WTC11 (cell line): ENCODE measurements at regions not wholly inside any gene's neighbourhood (a gene's known extent, or its start where the extent isn't known, plus 50 kb on each side); places are given as distances from the start of the nearest gene placed in this dataset.
"Not testable (repeated sequence)": the region's sequence is repeated elsewhere in the genome, so short reads cannot be mapped to it uniquely, and the experiment has no call there.

Experiments used
- ATAC-seq: fragments of 200-7000 bp; cut with Tn5 transposase; 2 replicates; pipeline ENCODE4 v1.10.0; 2021; ENCODE audit warnings: mild to moderate bottlenecking, moderate library complexity
- CTCF ChIA-PET: fragments of 300-600 bp; sonication (Branson Sonifier 250); formaldehyde crosslinking; loops from one replicate; lab custom pipeline; 2021; ENCODE audit warnings: antibody characterized with exemption; lab: Charles Lee
- POLR2A ChIA-PET: fragments of 350-600 bp; sonication (Branson Sonifier 250); formaldehyde crosslinking; loops from one replicate; lab custom pipeline; 2021; ENCODE audit warnings: antibody characterized with exemption; lab: Charles Lee
- DNase-seq: peaks from one replicate; pipeline ENCODE4 v3.0.0; 2021; ENCODE audit warnings: low spot score
- H3K27ac Mint-ChIP-seq: 2 replicates; pipeline ENCODE4 v1.8.0; 2021; ENCODE audit warnings: mixed read lengths
- H3K27me3 Mint-ChIP-seq: 2 replicates; pipeline ENCODE4 v1.8.0; 2021; ENCODE audit warnings: low read depth, mild to moderate bottlenecking, moderate library complexity, mixed read lengths
- H3K36me3 Mint-ChIP-seq: 2 replicates; pipeline ENCODE4 v1.8.0; 2021; ENCODE audit warnings: mixed read lengths
- H3K4me1 Mint-ChIP-seq: 2 replicates; pipeline ENCODE4 v1.8.0; 2022; ENCODE audit warnings: mixed read lengths
- H3K4me3 Mint-ChIP-seq: 2 replicates; pipeline ENCODE4 v1.8.0; 2021; ENCODE audit warnings: mild to moderate bottlenecking, moderate library complexity, mixed read lengths
- H3K9me3 Mint-ChIP-seq: 2 replicates; pipeline ENCODE4 v1.8.0; 2021; ENCODE audit warnings: mixed read lengths
- EMX1 ChIP-seq: fragments of 250-450 bp; sonication (Bioruptor Pico); IDR thresholded peaks from 2 replicates; pipeline ENCODE4 v1.8.0; 2021; ENCODE audit warnings: mild to moderate bottlenecking
- ESRRA ChIP-seq: sonication (generic); formaldehyde crosslinking; IDR thresholded peaks from 2 replicates; pipeline ENCODE4 v1.8.1; 2022; ENCODE audit warnings: mild to moderate bottlenecking, missing genetic modification reagents, borderline replicate concordance
- FOXK1 ChIP-seq: sonication (generic); formaldehyde crosslinking; IDR thresholded peaks from 2 replicates; pipeline ENCODE4 v1.8.0; 2022; ENCODE audit warnings: mild to moderate bottlenecking, moderate library complexity, missing genetic modification reagents
- GABPB1 ChIP-seq: sonication (generic); formaldehyde crosslinking; IDR thresholded peaks from 2 replicates; pipeline ENCODE4 v1.8.1; 2023; ENCODE audit warnings: mild to moderate bottlenecking, missing genetic modification reagents
- JAZF1 ChIP-seq: fragments of 250-450 bp; sonication (Bioruptor Pico); IDR thresholded peaks from 2 replicates; pipeline ENCODE4 v1.9.0; 2021; ENCODE audit warnings: moderate library complexity, mild to moderate bottlenecking, inconsistent platforms
- MYBL2 ChIP-seq: sonication (generic); formaldehyde crosslinking; IDR thresholded peaks from 2 replicates; pipeline ENCODE4 v1.8.1; 2023; ENCODE audit warnings: mild to moderate bottlenecking, moderate library complexity, missing genetic modification reagents
- SOX15 ChIP-seq: fragments of 250-450 bp; sonication (Bioruptor Pico); IDR thresholded peaks from 2 replicates; pipeline ENCODE4 v1.9.0; 2021; ENCODE audit warnings: mild to moderate bottlenecking
- TCF7 ChIP-seq: sonication (generic); formaldehyde crosslinking; IDR thresholded peaks from 2 replicates; pipeline ENCODE4 v1.8.0; 2022; ENCODE audit warnings: mild to moderate bottlenecking, low read depth, missing genetic modification reagents, moderate library complexity
- ZNF121 ChIP-seq: sonication (generic); formaldehyde crosslinking; IDR thresholded peaks from 2 replicates; pipeline ENCODE4 v1.8.0; 2023; ENCODE audit warnings: missing genetic modification reagents
- ZNF138 ChIP-seq: sonication (generic); formaldehyde crosslinking; conservative IDR thresholded peaks from 2 replicates; pipeline ENCODE4 v1.8.1; 2022; ENCODE audit warnings: mild to moderate bottlenecking, moderate library complexity, missing genetic modification reagents
- ZNF317 ChIP-seq: sonication (generic); formaldehyde crosslinking; IDR thresholded peaks from 2 replicates; pipeline ENCODE4 v1.8.1; 2023; ENCODE audit warnings: low read depth, mild to moderate bottlenecking, moderate library complexity, missing genetic modification reagents, borderline replicate concordance
- ZNF396 ChIP-seq: fragments of 250-450 bp; sonication (Bioruptor Pico); IDR thresholded peaks from 2 replicates; pipeline ENCODE4 v1.8.0; 2021; ENCODE audit warnings: mild to moderate bottlenecking, moderate library complexity, borderline replicate concordance
- ZNF423 ChIP-seq: fragments of 250-450 bp; sonication (Bioruptor Pico); IDR thresholded peaks from 2 replicates; pipeline ENCODE4 v2.1.2; 2022; ENCODE audit warnings: mild to moderate bottlenecking, moderate library complexity
- ZNF671 ChIP-seq: fragments of 250-450 bp; sonication (Bioruptor Pico); IDR thresholded peaks from 2 replicates; pipeline ENCODE4 v1.8.0; 2021; ENCODE audit warnings: mild to moderate bottlenecking
- TF ChIP-seq, protein P1 (sequence below): fragments of 250-450 bp; sonication (Bioruptor Pico); IDR thresholded peaks from 2 replicates; pipeline ENCODE4 v1.9.0; 2021; ENCODE audit warnings: mild to moderate bottlenecking
- TF ChIP-seq, protein P2 (sequence below): fragments of 200-600 bp; IDR thresholded peaks from 2 replicates; pipeline ENCODE4 v1.8.0; 2022; ENCODE audit warnings: antibody characterized with exemption
- TF ChIP-seq, protein P3 (sequence below): sonication (generic); formaldehyde crosslinking; IDR thresholded peaks from 2 replicates; pipeline ENCODE4 v1.8.1; 2022; ENCODE audit warnings: mild to moderate bottlenecking, moderate library complexity, missing genetic modification reagents
- TF ChIP-seq, protein P4 (sequence below): sonication (generic); formaldehyde crosslinking; conservative IDR thresholded peaks from 2 replicates; pipeline ENCODE4 v1.8.1; 2023; ENCODE audit warnings: mild to moderate bottlenecking, low read depth, missing genetic modification reagents, moderate library complexity
- TF ChIP-seq, protein P5 (sequence below): sonication (generic); formaldehyde crosslinking; IDR thresholded peaks from 2 replicates; pipeline ENCODE4 v1.8.0; 2023; ENCODE audit warnings: mild to moderate bottlenecking, missing genetic modification reagents

DNA sequence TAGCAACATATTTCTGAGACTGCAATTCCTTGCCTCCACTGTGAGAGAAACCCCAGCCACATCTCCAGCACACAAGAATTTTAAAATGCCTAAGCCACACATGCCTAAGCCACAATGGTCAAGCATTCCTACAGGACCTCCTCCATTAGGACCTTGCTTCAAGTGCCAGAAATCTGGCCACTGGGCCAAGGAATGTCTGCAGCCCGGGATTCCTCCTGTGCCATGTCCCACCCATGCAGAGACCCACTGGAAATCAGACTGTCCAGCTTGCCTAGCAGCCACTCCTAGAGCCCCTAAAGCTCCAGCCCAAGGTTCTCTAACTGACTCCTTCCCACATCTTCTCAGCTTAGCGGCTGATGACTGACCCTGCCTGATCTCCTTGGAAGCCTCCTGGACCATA is 117.5 kb downstream of the AHR start:
- no peak overlapping the region for H3K4me3 Mint-ChIP-seq
- TF ChIP-seq TCF7 (CRISPR knock-in tag): no peak
- TF ChIP-seq JAZF1 (CRISPR knock-in tag): no peak
- DNase-seq (no peak), ATAC-seq (no peak)
- no peaks in the 10 kb centered on the region for H3K36me3 Mint-ChIP-seq
- H3K9me3 Mint-ChIP-seq: no peaks in the 10 kb centered on the region
- ChIA-PET CTCF (no interaction called here), POLR2A (no interaction called here)
- no peaks in the 10 kb centered on the region for H3K4me1 Mint-ChIP-seq
- H3K27me3 Mint-ChIP-seq: no peaks in the 10 kb centered on the region
- no peak overlapping the region for H3K27ac Mint-ChIP-seq

DNA sequence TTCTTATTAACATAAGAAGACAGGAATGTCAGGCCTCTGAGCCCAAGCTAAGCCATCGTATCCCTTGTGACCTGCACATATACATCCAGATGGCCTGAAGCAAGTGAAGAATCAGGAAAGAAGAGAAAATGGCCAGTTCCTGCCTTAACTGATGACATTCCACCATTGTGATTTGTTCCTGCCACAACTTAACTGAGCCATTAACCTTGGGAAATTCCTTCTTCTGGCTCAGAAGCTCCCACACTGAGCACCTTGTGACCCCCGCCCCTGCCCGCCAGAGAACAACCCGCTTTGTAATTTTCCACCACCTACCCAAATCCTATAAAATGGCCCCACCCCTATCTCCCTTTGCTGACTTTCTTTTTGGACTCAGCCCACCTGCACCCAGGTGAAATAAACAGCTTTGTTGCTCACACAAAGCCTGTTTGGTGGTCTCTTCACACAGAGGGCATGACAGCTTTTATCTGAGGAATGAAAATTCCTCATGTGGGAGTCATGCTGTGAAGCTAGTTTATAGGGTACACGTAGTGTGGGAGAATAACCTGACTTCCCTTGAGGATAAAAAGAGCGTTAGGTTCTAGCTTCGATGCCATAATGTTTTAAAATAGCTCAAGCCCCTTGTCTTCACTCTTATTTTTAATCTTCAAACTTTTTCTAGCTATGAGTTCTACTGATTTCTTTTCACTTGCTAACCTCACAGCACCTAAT is 122.0 kb downstream of the AHR start:
- H3K4me3 Mint-ChIP-seq, H3K27ac Mint-ChIP-seq, CTCF ChIA-PET, H3K36me3 Mint-ChIP-seq, DNase-seq, H3K4me1 Mint-ChIP-seq, H3K27me3 Mint-ChIP-seq, H3K9me3 Mint-ChIP-seq, POLR2A ChIA-PET: not testable (repeated sequence)
- ATAC-seq: peak; percentile 53

DNA sequence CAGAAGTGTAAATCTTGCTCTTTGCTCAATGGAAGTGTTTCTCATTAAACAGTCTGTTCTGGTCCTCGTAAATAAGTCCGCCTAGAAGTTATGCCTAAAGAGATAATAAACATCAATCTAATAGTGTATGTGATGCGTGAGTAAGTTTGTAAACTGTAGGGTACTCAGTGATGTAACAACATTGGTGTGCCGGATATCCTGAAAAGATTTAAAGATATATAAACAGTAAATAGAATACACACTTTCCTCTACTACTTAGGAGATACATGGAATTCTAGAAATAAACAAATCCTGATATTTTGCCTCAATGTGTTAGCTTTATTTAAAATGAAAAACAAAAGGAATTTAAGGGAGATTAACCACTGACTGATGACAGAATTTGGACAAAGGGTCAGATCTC is 123.5 kb downstream of the AHR start:
- Mint-ChIP-seq H3K27ac (no peak overlapping the region), H3K36me3 (peaks cover 12% of the 10 kb centered on the region), H3K4me1 (no peaks in the 10 kb centered on the region), H3K27me3 (no peaks in the 10 kb centered on the region), H3K9me3 (peaks cover 14% of the 10 kb centered on the region), H3K4me3 (no peak overlapping the region)
- ATAC-seq (no peak), DNase-seq (no peak)
- TF ChIP-seq TCF7 (CRISPR knock-in tag) (no peak), ZNF396 (no peak), SOX15 (CRISPR knock-in tag) (no peak), ZNF138 (CRISPR knock-in tag) (no peak), ZNF671 (CRISPR knock-in tag) (no peak), ESRRA (CRISPR knock-in tag) (no peak)
- TF ChIP-seq, protein P1, sequence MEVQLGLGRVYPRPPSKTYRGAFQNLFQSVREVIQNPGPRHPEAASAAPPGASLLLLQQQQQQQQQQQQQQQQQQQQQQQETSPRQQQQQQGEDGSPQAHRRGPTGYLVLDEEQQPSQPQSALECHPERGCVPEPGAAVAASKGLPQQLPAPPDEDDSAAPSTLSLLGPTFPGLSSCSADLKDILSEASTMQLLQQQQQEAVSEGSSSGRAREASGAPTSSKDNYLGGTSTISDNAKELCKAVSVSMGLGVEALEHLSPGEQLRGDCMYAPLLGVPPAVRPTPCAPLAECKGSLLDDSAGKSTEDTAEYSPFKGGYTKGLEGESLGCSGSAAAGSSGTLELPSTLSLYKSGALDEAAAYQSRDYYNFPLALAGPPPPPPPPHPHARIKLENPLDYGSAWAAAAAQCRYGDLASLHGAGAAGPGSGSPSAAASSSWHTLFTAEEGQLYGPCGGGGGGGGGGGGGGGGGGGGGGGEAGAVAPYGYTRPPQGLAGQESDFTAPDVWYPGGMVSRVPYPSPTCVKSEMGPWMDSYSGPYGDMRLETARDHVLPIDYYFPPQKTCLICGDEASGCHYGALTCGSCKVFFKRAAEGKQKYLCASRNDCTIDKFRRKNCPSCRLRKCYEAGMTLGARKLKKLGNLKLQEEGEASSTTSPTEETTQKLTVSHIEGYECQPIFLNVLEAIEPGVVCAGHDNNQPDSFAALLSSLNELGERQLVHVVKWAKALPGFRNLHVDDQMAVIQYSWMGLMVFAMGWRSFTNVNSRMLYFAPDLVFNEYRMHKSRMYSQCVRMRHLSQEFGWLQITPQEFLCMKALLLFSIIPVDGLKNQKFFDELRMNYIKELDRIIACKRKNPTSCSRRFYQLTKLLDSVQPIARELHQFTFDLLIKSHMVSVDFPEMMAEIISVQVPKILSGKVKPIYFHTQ (CRISPR knock-in tag): no peak
- TF ChIP-seq, protein P2, sequence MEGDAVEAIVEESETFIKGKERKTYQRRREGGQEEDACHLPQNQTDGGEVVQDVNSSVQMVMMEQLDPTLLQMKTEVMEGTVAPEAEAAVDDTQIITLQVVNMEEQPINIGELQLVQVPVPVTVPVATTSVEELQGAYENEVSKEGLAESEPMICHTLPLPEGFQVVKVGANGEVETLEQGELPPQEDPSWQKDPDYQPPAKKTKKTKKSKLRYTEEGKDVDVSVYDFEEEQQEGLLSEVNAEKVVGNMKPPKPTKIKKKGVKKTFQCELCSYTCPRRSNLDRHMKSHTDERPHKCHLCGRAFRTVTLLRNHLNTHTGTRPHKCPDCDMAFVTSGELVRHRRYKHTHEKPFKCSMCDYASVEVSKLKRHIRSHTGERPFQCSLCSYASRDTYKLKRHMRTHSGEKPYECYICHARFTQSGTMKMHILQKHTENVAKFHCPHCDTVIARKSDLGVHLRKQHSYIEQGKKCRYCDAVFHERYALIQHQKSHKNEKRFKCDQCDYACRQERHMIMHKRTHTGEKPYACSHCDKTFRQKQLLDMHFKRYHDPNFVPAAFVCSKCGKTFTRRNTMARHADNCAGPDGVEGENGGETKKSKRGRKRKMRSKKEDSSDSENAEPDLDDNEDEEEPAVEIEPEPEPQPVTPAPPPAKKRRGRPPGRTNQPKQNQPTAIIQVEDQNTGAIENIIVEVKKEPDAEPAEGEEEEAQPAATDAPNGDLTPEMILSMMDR: no peak
- TF ChIP-seq, protein P3, sequence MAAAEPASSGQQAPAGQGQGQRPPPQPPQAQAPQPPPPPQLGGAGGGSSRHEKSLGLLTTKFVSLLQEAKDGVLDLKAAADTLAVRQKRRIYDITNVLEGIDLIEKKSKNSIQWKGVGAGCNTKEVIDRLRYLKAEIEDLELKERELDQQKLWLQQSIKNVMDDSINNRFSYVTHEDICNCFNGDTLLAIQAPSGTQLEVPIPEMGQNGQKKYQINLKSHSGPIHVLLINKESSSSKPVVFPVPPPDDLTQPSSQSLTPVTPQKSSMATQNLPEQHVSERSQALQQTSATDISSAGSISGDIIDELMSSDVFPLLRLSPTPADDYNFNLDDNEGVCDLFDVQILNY (CRISPR knock-in tag): no peak
- POLR2A ChIA-PET: no interaction called here
- CTCF ChIA-PET: no interaction called here

DNA sequence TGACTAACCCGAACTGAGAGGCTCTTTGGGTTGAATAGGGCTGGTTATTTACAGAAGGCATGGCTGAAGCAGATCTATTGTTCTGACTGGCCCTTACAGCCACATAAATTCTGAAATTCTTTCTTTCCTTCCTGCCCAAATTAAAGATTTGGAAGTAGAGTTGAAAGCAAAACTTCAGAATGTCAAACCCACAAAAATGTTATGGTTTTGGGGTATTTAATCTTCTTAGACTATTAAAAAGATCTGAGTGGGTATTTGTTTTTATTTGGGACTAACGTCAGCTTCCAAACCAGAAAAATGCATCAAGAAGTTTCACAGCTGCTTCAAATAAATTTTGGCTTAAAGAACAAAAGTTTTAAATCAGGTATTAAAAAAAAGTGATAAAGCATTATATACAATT is 124.5 kb downstream of the AHR start:
- no peak overlapping the region for H3K27ac Mint-ChIP-seq
- H3K4me3 Mint-ChIP-seq: no peak overlapping the region
- H3K4me1 Mint-ChIP-seq: no peaks in the 10 kb centered on the region
- ChIA-PET CTCF (no interaction called here), POLR2A (no interaction called here)
- no peaks in the 10 kb centered on the region for H3K27me3 Mint-ChIP-seq
- H3K36me3 Mint-ChIP-seq: peaks cover 17% of the 10 kb centered on the region
- DNase-seq (no peak), ATAC-seq (no peak)
- peaks cover 21% of the 10 kb centered on the region for H3K9me3 Mint-ChIP-seq
- TF ChIP-seq FOXK1 (no peak), MYBL2 (CRISPR knock-in tag) (no peak), ZNF121 (CRISPR knock-in tag) (no peak), ZNF423 (CRISPR knock-in tag) (no peak), EMX1 (no peak), GABPB1 (CRISPR knock-in tag) (no peak), ZNF317 (CRISPR knock-in tag) (no peak)
- TF ChIP-seq, protein P4, sequence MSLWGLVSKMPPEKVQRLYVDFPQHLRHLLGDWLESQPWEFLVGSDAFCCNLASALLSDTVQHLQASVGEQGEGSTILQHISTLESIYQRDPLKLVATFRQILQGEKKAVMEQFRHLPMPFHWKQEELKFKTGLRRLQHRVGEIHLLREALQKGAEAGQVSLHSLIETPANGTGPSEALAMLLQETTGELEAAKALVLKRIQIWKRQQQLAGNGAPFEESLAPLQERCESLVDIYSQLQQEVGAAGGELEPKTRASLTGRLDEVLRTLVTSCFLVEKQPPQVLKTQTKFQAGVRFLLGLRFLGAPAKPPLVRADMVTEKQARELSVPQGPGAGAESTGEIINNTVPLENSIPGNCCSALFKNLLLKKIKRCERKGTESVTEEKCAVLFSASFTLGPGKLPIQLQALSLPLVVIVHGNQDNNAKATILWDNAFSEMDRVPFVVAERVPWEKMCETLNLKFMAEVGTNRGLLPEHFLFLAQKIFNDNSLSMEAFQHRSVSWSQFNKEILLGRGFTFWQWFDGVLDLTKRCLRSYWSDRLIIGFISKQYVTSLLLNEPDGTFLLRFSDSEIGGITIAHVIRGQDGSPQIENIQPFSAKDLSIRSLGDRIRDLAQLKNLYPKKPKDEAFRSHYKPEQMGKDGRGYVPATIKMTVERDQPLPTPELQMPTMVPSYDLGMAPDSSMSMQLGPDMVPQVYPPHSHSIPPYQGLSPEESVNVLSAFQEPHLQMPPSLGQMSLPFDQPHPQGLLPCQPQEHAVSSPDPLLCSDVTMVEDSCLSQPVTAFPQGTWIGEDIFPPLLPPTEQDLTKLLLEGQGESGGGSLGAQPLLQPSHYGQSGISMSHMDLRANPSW (CRISPR knock-in tag): no peak
- TF ChIP-seq, protein P5, sequence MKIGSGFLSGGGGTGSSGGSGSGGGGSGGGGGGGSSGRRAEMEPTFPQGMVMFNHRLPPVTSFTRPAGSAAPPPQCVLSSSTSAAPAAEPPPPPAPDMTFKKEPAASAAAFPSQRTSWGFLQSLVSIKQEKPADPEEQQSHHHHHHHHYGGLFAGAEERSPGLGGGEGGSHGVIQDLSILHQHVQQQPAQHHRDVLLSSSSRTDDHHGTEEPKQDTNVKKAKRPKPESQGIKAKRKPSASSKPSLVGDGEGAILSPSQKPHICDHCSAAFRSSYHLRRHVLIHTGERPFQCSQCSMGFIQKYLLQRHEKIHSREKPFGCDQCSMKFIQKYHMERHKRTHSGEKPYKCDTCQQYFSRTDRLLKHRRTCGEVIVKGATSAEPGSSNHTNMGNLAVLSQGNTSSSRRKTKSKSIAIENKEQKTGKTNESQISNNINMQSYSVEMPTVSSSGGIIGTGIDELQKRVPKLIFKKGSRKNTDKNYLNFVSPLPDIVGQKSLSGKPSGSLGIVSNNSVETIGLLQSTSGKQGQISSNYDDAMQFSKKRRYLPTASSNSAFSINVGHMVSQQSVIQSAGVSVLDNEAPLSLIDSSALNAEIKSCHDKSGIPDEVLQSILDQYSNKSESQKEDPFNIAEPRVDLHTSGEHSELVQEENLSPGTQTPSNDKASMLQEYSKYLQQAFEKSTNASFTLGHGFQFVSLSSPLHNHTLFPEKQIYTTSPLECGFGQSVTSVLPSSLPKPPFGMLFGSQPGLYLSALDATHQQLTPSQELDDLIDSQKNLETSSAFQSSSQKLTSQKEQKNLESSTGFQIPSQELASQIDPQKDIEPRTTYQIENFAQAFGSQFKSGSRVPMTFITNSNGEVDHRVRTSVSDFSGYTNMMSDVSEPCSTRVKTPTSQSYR (CRISPR knock-in tag): no peak
